Loucy (cell line): ENCODE measurements at regions not wholly inside any gene's neighbourhood (a gene's known extent, or its start where the extent isn't known, plus 50 kb on each side); places are given as distances from the start of the nearest gene placed in this dataset.

Experiments used
- EZH2phosphoT487 ChIP-seq: fragments of 200-600 bp; IDR thresholded peaks from 2 replicates; pipeline ENCODE4 v1.6.1; 2018; ENCODE audit warnings: antibody characterized with exemption, mild to moderate bottlenecking, moderate library complexity, borderline replicate concordance
- TF ChIP-seq, protein P1 (sequence below): fragments of 200-600 bp; sonication (generic); conservative IDR thresholded peaks from 2 replicates; pipeline ENCODE4 v1.5.1; 2014; ENCODE audit warnings: mild to moderate bottlenecking, antibody characterized with exemption, low read length

- TF ChIP-seq, protein P1, sequence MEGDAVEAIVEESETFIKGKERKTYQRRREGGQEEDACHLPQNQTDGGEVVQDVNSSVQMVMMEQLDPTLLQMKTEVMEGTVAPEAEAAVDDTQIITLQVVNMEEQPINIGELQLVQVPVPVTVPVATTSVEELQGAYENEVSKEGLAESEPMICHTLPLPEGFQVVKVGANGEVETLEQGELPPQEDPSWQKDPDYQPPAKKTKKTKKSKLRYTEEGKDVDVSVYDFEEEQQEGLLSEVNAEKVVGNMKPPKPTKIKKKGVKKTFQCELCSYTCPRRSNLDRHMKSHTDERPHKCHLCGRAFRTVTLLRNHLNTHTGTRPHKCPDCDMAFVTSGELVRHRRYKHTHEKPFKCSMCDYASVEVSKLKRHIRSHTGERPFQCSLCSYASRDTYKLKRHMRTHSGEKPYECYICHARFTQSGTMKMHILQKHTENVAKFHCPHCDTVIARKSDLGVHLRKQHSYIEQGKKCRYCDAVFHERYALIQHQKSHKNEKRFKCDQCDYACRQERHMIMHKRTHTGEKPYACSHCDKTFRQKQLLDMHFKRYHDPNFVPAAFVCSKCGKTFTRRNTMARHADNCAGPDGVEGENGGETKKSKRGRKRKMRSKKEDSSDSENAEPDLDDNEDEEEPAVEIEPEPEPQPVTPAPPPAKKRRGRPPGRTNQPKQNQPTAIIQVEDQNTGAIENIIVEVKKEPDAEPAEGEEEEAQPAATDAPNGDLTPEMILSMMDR, result no peak
- TF ChIP-seq EZH2phosphoT487, result no peak
Measured at GRCh38 chr14:59134307-59134706, 54.2 kb upstream of the DAAM1 start.
